Esophagus muscularis mucosa (tissue), 4 donors: ENCODE measurements at regions not wholly inside any gene's neighbourhood (a gene's known extent, or its start where the extent isn't known, plus 50 kb on each side); places are given as distances from the start of the nearest gene placed in this dataset.

Experiments used
- DNase-seq: peaks from one replicate; pipeline ENCODE4 v3.0.0-alpha.2; 2017; ENCODE audit errors: extremely low spot score
- H3K27ac ChIP-seq, 4 donors: fragments of 200-600 bp; sonication (generic); replicated peaks in 1 of 4; 1 replicate in 3 of 4; 2 replicates in 1 of 4; pipeline ENCODE4 v1.5.1; 2016 to 2019; ENCODE audit warnings: mild to moderate bottlenecking in 1 of 4
- H3K27me3 ChIP-seq, 4 donors: fragments of 200-600 bp; sonication (generic); one replicate each; pipeline versions ENCODE4 v1.5.1 to v1.6.0; 2016 to 2019
- H3K36me3 ChIP-seq, 4 donors: fragments of 200-600 bp; sonication (generic); one replicate each; pipeline ENCODE4 v1.5.1; 2016 to 2019
- H3K4me1 ChIP-seq, 4 donors: fragments of 200-600 bp; sonication (generic); one replicate each; pipeline ENCODE4 v1.5.1; 2016 to 2019
- H3K4me3 ChIP-seq, 4 donors: fragments of 200-600 bp; sonication (generic); 1 replicate in 2 of 4; 2 replicates in 2 of 4; pipeline ENCODE4 v1.5.1; 2016 to 2019; ENCODE audit warnings: mild to moderate bottlenecking in 4 of 4, moderate library complexity in 1 of 4
- H3K9me3 ChIP-seq, 4 donors: fragments of 200-600 bp; sonication (generic); 1 replicate in 3 of 4; 2 replicates in 1 of 4; pipeline ENCODE4 v1.5.1; 2016 to 2019
- CTCF ChIP-seq, 3 experiments: fragments of 200-600 bp in 2 of 3; fragments of 450-650 bp in 1 of 3; sonication (generic) in 2 of 3; IDR thresholded peaks; one replicate each; pipeline ENCODE4 v1.5.1; 2017 to 2019; ENCODE audit warnings: antibody characterized with exemption in 3 of 3, mild to moderate bottlenecking in 2 of 3, moderate library complexity in 1 of 3
- EP300 ChIP-seq: sonication (generic); formaldehyde crosslinking; IDR thresholded peaks from one replicate; pipeline ENCODE4 v1.6.1; 2017; ENCODE audit warnings: antibody characterized with exemption
- POLR2A ChIP-seq: fragments of 450-650 bp; IDR thresholded peaks from one replicate; pipeline ENCODE4 v1.6.1; 2017; ENCODE audit warnings: antibody characterized with exemption, moderate library complexity, mild to moderate bottlenecking, low read depth
- POLR2AphosphoS5 ChIP-seq, 2 donors: sonication (generic); formaldehyde crosslinking; IDR thresholded peaks; one replicate each; pipeline ENCODE4 v1.6.1; 2017; ENCODE audit warnings: antibody characterized with exemption in 2 of 2
- WGBS: methylation state at CpG from one replicate; pipeline ENCODE4 v1.1.5; 2018; 5-methylcytosine and 5-hydroxymethylcytosine counted together
- intact Hi-C: fragments of 100-400 bp; cut with DNase I; formaldehyde crosslinking; loops from one replicate; pipeline ENCODE4 v1.15.1; 2023

GRCh38 chr14:66233591-66233990 lies 252.6 kb upstream of the CCDC196 start:
- WGBS, result 37% methylated on average over 4 of the region's 4 CpGs
- peaks cover 0 to 3% (median under 1%) of the 10 kb centered on the region in 4 donors for H3K9me3 ChIP-seq
- no peak for DNase-seq
- no peaks in the 10 kb centered on the region for H3K36me3 ChIP-seq
- intact Hi-C loops, result no loop called here
- no peaks in the 10 kb centered on the region for H3K4me1 ChIP-seq
- H3K27me3 ChIP-seq, result no peaks in the 10 kb centered on the region
- no peak overlapping the region for H3K4me3 ChIP-seq
- TF ChIP-seq POLR2A (no peak), POLR2AphosphoS5 (IDR thresholded peaks at IDR 0.05) (no peak), CTCF (IDR thresholded peaks at IDR 0.05) (no peak), EP300 (no peak)
- no peak overlapping the region for H3K27ac ChIP-seq

GRCh38 chr14:66234411-66234810 lies 251.8 kb upstream of the CCDC196 start:
- no peak for DNase-seq
- Histone ChIP-seq H3K9me3 (no peaks in the 10 kb centered on the region), H3K4me3 (no peak overlapping the region), H3K36me3 (no peaks in the 10 kb centered on the region), H3K27ac (no peak overlapping the region), H3K27me3 (no peaks in the 10 kb centered on the region), H3K4me1 (no peaks in the 10 kb centered on the region)
- TF ChIP-seq EP300, result no peak
- TF ChIP-seq CTCF (IDR thresholded peaks at IDR 0.05), result no peak
- no peak for TF ChIP-seq POLR2AphosphoS5 (IDR thresholded peaks at IDR 0.05)
- no peak for TF ChIP-seq POLR2A
- intact Hi-C loops, result no loop called here
- 79% methylated on average over 2 of the region's 2 CpGs for WGBS

- Histone ChIP-seq H3K36me3 (no peaks in the 10 kb centered on the region), H3K4me3 (no peak overlapping the region), H3K27me3 (no peaks in the 10 kb centered on the region), H3K4me1 (no peaks in the 10 kb centered on the region), H3K27ac (no peak overlapping the region), H3K9me3 (no peaks in the 10 kb centered on the region)
- WGBS, result 76% methylated on average over 4 of the region's 4 CpGs
- TF ChIP-seq CTCF (IDR thresholded peaks at IDR 0.05), result no peak
- TF ChIP-seq POLR2AphosphoS5 (IDR thresholded peaks at IDR 0.05), result no peak
- TF ChIP-seq EP300, result no peak
- TF ChIP-seq POLR2A, result no peak
- peak; percentile 62 for DNase-seq
- intact Hi-C loops, result no loop called here
These were observed 248.4 kb upstream of the CCDC196 start for GRCh38 chr14:66237741-66238140.

- no peak for TF ChIP-seq CTCF (IDR thresholded peaks at IDR 0.05)
- TF ChIP-seq EP300, result no peak
- TF ChIP-seq POLR2A, result no peak
- no peak for TF ChIP-seq POLR2AphosphoS5 (IDR thresholded peaks at IDR 0.05)
- H3K36me3 ChIP-seq, result no peaks in the 10 kb centered on the region
- DNase-seq, result no peak
- 88% methylated on average over 1 of the region's 1 CpG for WGBS
- H3K4me3 ChIP-seq, result no peak overlapping the region
- H3K9me3 ChIP-seq, result no peaks in the 10 kb centered on the region
- intact Hi-C loops, result no loop called here
- no peaks in the 10 kb centered on the region for H3K4me1 ChIP-seq
- H3K27ac ChIP-seq, result no peak overlapping the region
- no peaks in the 10 kb centered on the region for H3K27me3 ChIP-seq
These were observed 247.2 kb upstream of the CCDC196 start for GRCh38 chr14:66238969-66239368.

- no peaks in the 10 kb centered on the region for H3K9me3 ChIP-seq
- WGBS, result 90% methylated on average over 4 of the region's 4 CpGs
These were observed 246.6 kb upstream of the CCDC196 start for GRCh38 chr14:66239589-66239988.

More at GRCh38 chr14:66239589-66239988, 246.6 kb upstream of the CCDC196 start:
- Histone ChIP-seq H3K4me3 (no peak overlapping the region), H3K27ac (no peak overlapping the region), H3K4me1 (no peaks in the 10 kb centered on the region), H3K27me3 (no peaks in the 10 kb centered on the region), H3K36me3 (no peaks in the 10 kb centered on the region)
- no peak for TF ChIP-seq POLR2A
- TF ChIP-seq CTCF (IDR thresholded peaks at IDR 0.05), result no peak
- no peak for TF ChIP-seq EP300
- TF ChIP-seq POLR2AphosphoS5 (IDR thresholded peaks at IDR 0.05), result no peak
- intact Hi-C loops, result no loop called here
- no peak for DNase-seq
